ENCODE measurements at regions not wholly inside any gene's neighbourhood (a gene's known extent, or its start where the extent isn't known, plus 50 kb on each side); places are given as distances from the start of the nearest gene placed in this dataset.

DNA sequence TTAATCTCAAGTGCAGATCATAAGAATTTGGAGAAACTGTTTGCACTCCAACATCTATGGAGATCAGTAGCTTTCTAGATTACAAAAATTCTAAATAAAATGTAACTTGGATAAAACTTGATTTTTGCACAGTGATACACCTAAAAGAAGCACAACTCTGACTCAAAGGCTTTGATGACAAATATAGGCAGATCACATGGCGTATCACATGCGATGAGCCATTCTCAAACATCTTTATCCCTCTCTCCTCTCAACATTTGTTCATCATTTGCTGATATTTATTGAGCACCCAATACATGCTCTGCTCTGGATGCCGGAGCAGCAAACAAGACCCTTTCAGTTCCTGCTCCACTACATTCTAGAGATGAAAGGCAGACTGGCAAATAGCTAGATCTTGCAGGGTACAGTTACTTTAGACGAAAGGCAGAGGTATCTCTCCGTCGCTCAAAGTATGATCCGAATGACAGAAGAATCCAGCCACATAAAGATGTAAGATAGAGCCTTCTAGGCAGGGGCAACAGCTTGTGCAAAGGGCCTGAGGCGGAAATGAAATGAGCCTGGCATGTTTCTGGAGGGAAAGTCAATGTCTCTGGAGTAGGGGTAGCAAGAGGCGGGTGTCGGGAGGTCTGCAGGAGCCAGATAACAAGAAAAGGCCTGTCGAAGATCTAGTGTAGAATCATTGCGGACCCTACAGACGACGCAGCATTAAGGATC, 145.8 kb upstream of the ERRFI1 start:
- no peak for FAIRE-seq
- 96% methylated on average over 14 of the region's 14 CpGs for WGBS, 2 donors
- ATAC-seq = no peak
- H3K36me3 ChIP-seq = no peaks in the 10 kb centered on the region
- DNase-seq = no peak
- no peaks in the 10 kb centered on the region for H3K27me3 ChIP-seq
- intact Hi-C loops (cut with DNase I) = loop anchor here in 1 of 3 donors (10.0 kb wide), 1 partner anchor 137 kb away; no protein-coding TSS in a partner anchor
- H3K9me3 ChIP-seq = no peaks in the 10 kb centered on the region
- TF ChIP-seq, protein P1, sequence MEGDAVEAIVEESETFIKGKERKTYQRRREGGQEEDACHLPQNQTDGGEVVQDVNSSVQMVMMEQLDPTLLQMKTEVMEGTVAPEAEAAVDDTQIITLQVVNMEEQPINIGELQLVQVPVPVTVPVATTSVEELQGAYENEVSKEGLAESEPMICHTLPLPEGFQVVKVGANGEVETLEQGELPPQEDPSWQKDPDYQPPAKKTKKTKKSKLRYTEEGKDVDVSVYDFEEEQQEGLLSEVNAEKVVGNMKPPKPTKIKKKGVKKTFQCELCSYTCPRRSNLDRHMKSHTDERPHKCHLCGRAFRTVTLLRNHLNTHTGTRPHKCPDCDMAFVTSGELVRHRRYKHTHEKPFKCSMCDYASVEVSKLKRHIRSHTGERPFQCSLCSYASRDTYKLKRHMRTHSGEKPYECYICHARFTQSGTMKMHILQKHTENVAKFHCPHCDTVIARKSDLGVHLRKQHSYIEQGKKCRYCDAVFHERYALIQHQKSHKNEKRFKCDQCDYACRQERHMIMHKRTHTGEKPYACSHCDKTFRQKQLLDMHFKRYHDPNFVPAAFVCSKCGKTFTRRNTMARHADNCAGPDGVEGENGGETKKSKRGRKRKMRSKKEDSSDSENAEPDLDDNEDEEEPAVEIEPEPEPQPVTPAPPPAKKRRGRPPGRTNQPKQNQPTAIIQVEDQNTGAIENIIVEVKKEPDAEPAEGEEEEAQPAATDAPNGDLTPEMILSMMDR (IDR thresholded peaks at IDR 0.05) = no peak
- no peak overlapping the region for H3K4me3 ChIP-seq
- H3K4me1 ChIP-seq = peaks cover 23 to 28% (median 27%) of the 10 kb centered on the region in 3 donors
- H3K27ac ChIP-seq = no peak overlapping the region

DNA sequence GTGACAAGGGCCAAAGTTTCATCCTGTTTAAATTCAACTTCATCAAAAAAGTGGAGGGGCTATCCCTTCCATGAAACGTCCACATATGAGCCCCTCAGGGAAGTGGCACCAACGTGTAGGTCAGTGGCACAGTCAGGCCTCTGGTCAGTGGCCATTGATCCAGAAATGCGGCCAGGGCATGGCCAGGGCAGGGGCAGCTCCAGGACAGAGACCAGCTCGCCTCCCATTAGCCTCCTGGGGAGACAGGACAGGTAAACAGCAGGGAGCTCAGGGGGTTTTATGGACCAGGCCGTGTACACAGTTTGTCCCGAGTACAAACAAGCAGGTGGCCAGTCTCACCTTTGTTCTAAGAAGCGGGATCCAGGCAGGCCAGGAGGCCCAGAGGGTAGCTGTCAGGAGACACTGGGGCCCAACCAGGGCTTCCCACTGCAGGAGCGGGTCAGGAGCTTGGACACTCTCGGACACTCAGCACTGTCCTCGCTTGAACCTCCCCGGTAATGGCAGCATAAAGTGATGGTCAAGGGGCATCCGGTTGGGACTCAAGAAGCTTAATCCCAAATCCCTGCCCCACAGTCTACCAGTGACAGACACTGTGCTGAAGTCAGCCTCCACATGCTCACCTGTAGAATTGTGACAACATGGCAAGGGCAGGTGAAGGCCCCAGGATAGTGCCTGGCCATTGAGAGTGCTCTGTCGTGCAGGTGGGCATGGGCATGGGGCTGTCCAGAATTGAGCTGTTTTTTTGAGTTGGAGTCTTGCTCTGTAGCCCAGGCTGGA, 144.1 kb upstream of the ERRFI1 start:
- Histone ChIP-seq H3K4me1 (peaks cover 23 to 28% (median 27%) of the 10 kb centered on the region in 3 donors), H3K9me3 (no peaks in the 10 kb centered on the region), H3K27me3 (no peaks in the 10 kb centered on the region), H3K36me3 (no peaks in the 10 kb centered on the region), H3K27ac (peak overlapping the region; percentile 63 to 92 (median 84)), H3K4me3 (no peak overlapping the region)
- peak; percentile 8 to 30 (median 28) for ATAC-seq
- TF ChIP-seq, protein P1 (IDR thresholded peaks at IDR 0.05) = no peak
- DNase-seq = peak in 4 of 6 donors; percentile 23 to 68 (median 46)
- intact Hi-C loops (cut with DNase I) = loop anchor here in 1 of 3 donors (10.0 kb wide), 1 partner anchor 135 kb away; no protein-coding TSS in a partner anchor
- 57 to 63% methylated on average over 13 of the region's 13 CpGs for WGBS, 2 donors
- FAIRE-seq = no peak

DNA sequence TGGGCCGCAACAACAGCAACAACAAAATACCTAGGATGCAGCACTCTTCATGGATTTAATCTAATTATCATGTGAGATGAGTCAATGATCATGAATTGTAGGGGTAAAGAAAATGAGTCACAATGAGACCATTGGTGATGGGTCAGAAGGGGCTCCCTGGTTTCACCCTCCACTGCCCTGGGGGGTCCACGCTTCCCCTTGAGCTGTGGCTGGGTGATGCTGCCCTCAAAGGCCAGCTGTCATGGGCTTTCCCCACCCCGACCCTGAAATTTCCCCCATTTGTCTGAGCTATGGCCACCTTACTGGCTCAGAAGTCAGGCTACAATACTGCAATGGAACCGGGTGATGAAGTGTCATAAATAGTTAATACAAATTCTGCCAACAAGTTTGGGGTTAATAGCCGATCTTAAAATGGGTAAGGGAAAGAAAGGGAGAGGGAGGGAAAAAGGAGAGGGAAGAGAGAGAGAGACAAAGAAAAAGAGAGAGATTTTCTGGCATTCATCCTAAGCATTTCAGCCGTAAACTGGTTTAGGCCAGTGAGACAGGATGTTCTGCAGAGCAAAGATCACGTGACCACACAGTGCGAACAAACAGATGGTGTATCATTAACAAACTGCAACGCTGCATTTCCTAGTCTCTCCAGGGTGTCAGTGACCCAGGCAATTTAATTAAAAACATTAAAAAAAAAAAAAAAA, 143.4 kb upstream of the ERRFI1 start:
- no peaks in the 10 kb centered on the region for H3K27me3 ChIP-seq
- intact Hi-C loops (cut with DNase I) = loop anchor here in 1 of 3 donors (10.0 kb wide), 2 partner anchors 135 to 145 kb away; partner anchors contain the start of gene SLC45A1

DNA sequence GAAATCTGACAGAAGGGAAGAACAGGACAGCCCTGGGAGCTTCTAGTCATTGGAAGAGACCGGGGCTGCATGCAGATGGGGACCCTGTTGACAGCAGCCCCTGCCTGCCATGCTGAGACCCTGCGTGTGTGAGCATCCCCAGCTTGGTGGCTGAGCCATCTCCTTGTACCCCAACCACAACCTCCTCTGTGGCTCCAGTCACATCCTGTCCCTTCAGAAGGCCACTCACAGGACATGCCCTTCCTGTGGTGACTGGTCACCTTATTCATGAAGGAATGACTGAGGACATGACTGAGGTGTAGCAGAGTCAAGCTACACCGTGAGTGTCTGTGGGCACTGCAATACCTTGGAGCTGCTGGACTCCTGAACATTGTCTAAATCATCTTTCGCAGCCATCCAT, 141.8 kb upstream of the ERRFI1 start:
- WGBS, 2 donors = 94 to 98% methylated on average over 4 of the region's 4 CpGs
- DNase-seq (no peak), ATAC-seq (no peak), FAIRE-seq (no peak)
- TF ChIP-seq, protein P1 (IDR thresholded peaks at IDR 0.05) = no peak
- intact Hi-C loops (cut with DNase I) = loop anchor here in 1 of 3 donors (10.0 kb wide), 1 partner anchor 147 kb away; the partner anchor contains the start of gene SLC45A1
- Histone ChIP-seq H3K4me3 (no peak overlapping the region), H3K4me1 (peaks cover 15% of the 10 kb centered on the region in 3 donors), H3K9me3 (no peaks in the 10 kb centered on the region), H3K27ac (no peak overlapping the region), H3K27me3 (no peaks in the 10 kb centered on the region), H3K36me3 (no peaks in the 10 kb centered on the region)

More for the DNA sequence above, 143.4 kb upstream of the ERRFI1 start:
- Histone ChIP-seq H3K27ac (peak overlapping the region; percentile 63 to 92 (median 84)), H3K9me3 (no peaks in the 10 kb centered on the region), H3K36me3 (no peaks in the 10 kb centered on the region), H3K4me1 (peaks cover 23% of the 10 kb centered on the region in 3 donors), H3K4me3 (no peak overlapping the region)
- 29% methylated on average over 9 of the region's 9 CpGs for WGBS, 2 donors
- FAIRE-seq (peak; percentile 81), ATAC-seq (peak; percentile 82 to 92 (median 88)), DNase-seq (peak in 4 of 6 donors; percentile 52 to 79 (median 72))
- TF ChIP-seq, protein P1 (IDR thresholded peaks at IDR 0.05) = no peak

Data from pancreas (tissue), 10 donors.